IMR-90 (cell line): ENCODE measurements at regions not wholly inside any gene's neighbourhood (a gene's known extent, or its start where the extent isn't known, plus 50 kb on each side); places are given as distances from the start of the nearest gene placed in this dataset.

Source experiments
- ATAC-seq: fragments of 200-7000 bp; cut with Tn5 transposase; 2 replicates; pipeline ENCODE4 v1.9.1; 2020; ENCODE audit warnings: low read depth, mild to moderate bottlenecking, moderate library complexity
- BruUV-seq: library from RNA; stranded (reverse); fragments of 400-500 nt; replicated peaks from 2 replicates; lab custom pipeline; 2021; lab: Mats Ljungman, UMichigan
- CTCF ChIA-PET: fragments of 300-600 bp; formaldehyde crosslinking; extraction: SDS; loops from one replicate; lab custom pipeline; 2021; ENCODE audit warnings: antibody characterized with exemption; lab: Yijun Ruan, JAX
- POLR2A ChIA-PET: fragments of 300-600 bp; sonication (Branson Sonifier 250); formaldehyde crosslinking; loops from one replicate; lab custom pipeline; 2022; ENCODE audit warnings: antibody characterized with exemption; ENCODE audit not compliant: unreplicated experiment; lab: Charles Lee
- DNase-seq: peaks from one replicate; pipeline ENCODE4 v3.0.0; 2013
- H2AFZ ChIP-seq: replicated peaks from 2 replicates; pipeline ENCODE3; 2013; ENCODE audit warnings: low read length, mild to moderate bottlenecking; ENCODE audit not compliant: poor library complexity
- H2AK5ac ChIP-seq: 2 replicates; pipeline ENCODE4 v1.6.1; 2013; ENCODE audit warnings: low read depth, low read length, inconsistent platforms
- H2AK9ac ChIP-seq: replicated peaks from 2 replicates; pipeline ENCODE3; 2013; ENCODE audit warnings: mild to moderate bottlenecking, low read depth, low read length, moderate library complexity; ENCODE audit not compliant: poor library complexity
- H2BK120ac ChIP-seq: 2 replicates; pipeline ENCODE4 v1.6.1; 2013; ENCODE audit warnings: low read depth, low read length, inconsistent platforms
- H2BK15ac ChIP-seq: 3 replicates; pipeline ENCODE4 v1.6.1; 2013; ENCODE audit warnings: low read depth, low read length, inconsistent platforms
- H2BK20ac ChIP-seq: 2 replicates; pipeline ENCODE4 v1.6.1; 2013; ENCODE audit warnings: low read depth, mild to moderate bottlenecking, inconsistent platforms, low read length, moderate library complexity
- H2BK5ac ChIP-seq: 2 replicates; pipeline ENCODE4 v1.6.1; 2013; ENCODE audit warnings: mild to moderate bottlenecking, low read depth, low read length, inconsistent platforms; ENCODE audit not compliant: poor library complexity, severe bottlenecking
- H3K14ac ChIP-seq: replicated peaks from 2 replicates; pipeline ENCODE4 v1.6.1; 2013; ENCODE audit warnings: low read depth, low read length, inconsistent platforms
- H3K18ac ChIP-seq: 2 replicates; pipeline ENCODE4 v1.6.1; 2013; ENCODE audit warnings: low read depth, low read length, control low read depth
- H3K23ac ChIP-seq: 2 replicates; pipeline ENCODE4 v1.6.1; 2013; ENCODE audit warnings: low read depth, low read length, inconsistent platforms
- H3K27ac ChIP-seq: 2 replicates; pipeline ENCODE4 v1.5.1; 2013; ENCODE audit warnings: mild to moderate bottlenecking, control low read depth, low read length; ENCODE audit not compliant: insufficient read depth
- H3K27me3 ChIP-seq: 2 replicates; pipeline ENCODE4 v1.6.1; 2013; ENCODE audit warnings: low read length; ENCODE audit not compliant: control insufficient read depth, insufficient read depth
- H3K36me3 ChIP-seq: 2 replicates; pipeline ENCODE4 v1.6.1; 2013; ENCODE audit warnings: low read length, mixed read lengths; ENCODE audit not compliant: control insufficient read depth, insufficient read depth
- H3K4ac ChIP-seq: 2 replicates; pipeline ENCODE4 v1.6.1; 2013; ENCODE audit warnings: low read depth, low read length, inconsistent platforms
- H3K4me1 ChIP-seq: 2 replicates; pipeline ENCODE4 v1.6.1; 2013; ENCODE audit warnings: low read length, mixed read lengths; ENCODE audit not compliant: control insufficient read depth, insufficient read depth
- H3K4me2 ChIP-seq: 2 replicates; pipeline ENCODE4 v1.6.1; 2013; ENCODE audit warnings: low read depth, mild to moderate bottlenecking, control low read depth, low read length, moderate library complexity
- H3K4me3 ChIP-seq: 2 replicates; pipeline ENCODE4 v1.5.1; 2013; ENCODE audit warnings: low read depth, mild to moderate bottlenecking, control low read depth, low read length, moderate library complexity; ENCODE audit not compliant: insufficient read depth
- H3K56ac ChIP-seq: 2 replicates; pipeline ENCODE4 v1.6.1; 2013; ENCODE audit warnings: low read length, inconsistent platforms; ENCODE audit not compliant: insufficient read depth; ENCODE audit errors: extremely low read depth
- H3K79me1 ChIP-seq, 2 experiments: 2 replicates each; pipeline ENCODE4 v1.6.1; 2013; ENCODE audit warnings: low read length in 2 of 2, inconsistent platforms in 1 of 2, low read depth in 1 of 2
- H3K9ac ChIP-seq: 2 replicates; pipeline ENCODE4 v1.6.1; 2013; ENCODE audit warnings: low read depth, low read length, control low read depth
- H3K9me1 ChIP-seq: 2 replicates; pipeline ENCODE4 v1.6.1; 2013; ENCODE audit warnings: low read length, inconsistent platforms; ENCODE audit not compliant: insufficient read depth
- H3K9me3 ChIP-seq: 2 replicates; pipeline ENCODE4 v1.6.1; 2013; ENCODE audit warnings: low read length; ENCODE audit not compliant: control insufficient read depth, insufficient read depth
- H4K20me1 ChIP-seq: 2 replicates; pipeline ENCODE4 v1.6.1; 2013; ENCODE audit warnings: low read length, inconsistent platforms; ENCODE audit not compliant: insufficient read depth
- H4K5ac ChIP-seq: 2 replicates; pipeline ENCODE4 v1.6.1; 2013; ENCODE audit warnings: mild to moderate bottlenecking, low read depth, low read length, control low read depth
- H4K8ac ChIP-seq, 2 experiments: 2 replicates each; pipeline ENCODE4 v1.6.1; 2013; ENCODE audit warnings: low read depth in 2 of 2, low read length in 2 of 2, control low read depth in 1 of 2, inconsistent platforms in 1 of 2
- H4K91ac ChIP-seq: 2 replicates; pipeline ENCODE4 v1.6.1; 2013; ENCODE audit warnings: low read depth, low read length, inconsistent platforms; ENCODE audit not compliant: insufficient read depth
- BHLHE40 ChIP-seq: fragments of 150-350 bp; IDR thresholded peaks from 2 replicates; pipeline ENCODE4 v1.6.1; 2016; ENCODE audit warnings: mild to moderate bottlenecking, low read depth, low read length
- CEBPB ChIP-seq: IDR thresholded peaks from 2 replicates; pipeline ENCODE4 v1.6.1; 2012; ENCODE audit warnings: low read depth, low read length, improper control_type of control experiment
- CHD1 ChIP-seq: IDR thresholded peaks from 2 replicates; pipeline ENCODE4 v1.6.1; 2012; ENCODE audit warnings: low read depth, low read length, improper control_type of control experiment
- CTCF ChIP-seq: conservative IDR thresholded peaks from 2 replicates; pipeline ENCODE4 v1.5.1; 2012; ENCODE audit warnings: mild to moderate bottlenecking, low read depth, low read length, improper control_type of control experiment
- ELK1 ChIP-seq: fragments of 150-350 bp; IDR thresholded peaks from 2 replicates; pipeline ENCODE4 v1.6.1; 2016; ENCODE audit warnings: low read depth, mild to moderate bottlenecking, low read length, moderate library complexity, borderline replicate concordance
- FOS ChIP-seq: fragments of 150-350 bp; IDR thresholded peaks from 2 replicates; pipeline ENCODE4 v1.6.1; 2016; ENCODE audit warnings: low read depth, low read length
- MAFK ChIP-seq: IDR thresholded peaks from 2 replicates; pipeline ENCODE4 v1.6.1; 2012; ENCODE audit warnings: low read depth, low read length, improper control_type of control experiment
- MAZ ChIP-seq: IDR thresholded peaks from 2 replicates; pipeline ENCODE4 v1.6.1; 2012; ENCODE audit warnings: low read depth, mild to moderate bottlenecking, low read length, improper control_type of control experiment, moderate library complexity, borderline replicate concordance
- MXI1 ChIP-seq: IDR thresholded peaks from 2 replicates; pipeline ENCODE4 v1.6.1; 2012; ENCODE audit warnings: low read depth, mild to moderate bottlenecking, low read length, moderate library complexity, borderline replicate concordance
- NFE2L2 ChIP-seq: fragments of 150-350 bp; IDR thresholded peaks from 2 replicates; pipeline ENCODE4 v1.6.1; 2016; ENCODE audit warnings: low read depth, mild to moderate bottlenecking, low read length
- POLR2A ChIP-seq: IDR thresholded peaks from 2 replicates; pipeline ENCODE4 v1.6.1; 2012; ENCODE audit warnings: mild to moderate bottlenecking, low read depth, low read length
- RAD21 ChIP-seq: IDR thresholded peaks from 2 replicates; pipeline ENCODE4 v1.6.1; 2012; ENCODE audit warnings: low read length, improper control_type of control experiment
- RCOR1 ChIP-seq: IDR thresholded peaks from 2 replicates; pipeline ENCODE4 v1.6.1; 2012; ENCODE audit warnings: mild to moderate bottlenecking, low read length, improper control_type of control experiment; ENCODE audit not compliant: insufficient replicate concordance
- RFX5 ChIP-seq: IDR thresholded peaks from 2 replicates; pipeline ENCODE4 v1.8.0; 2012; ENCODE audit warnings: low read depth, mild to moderate bottlenecking, low read length, moderate library complexity
- SMC3 ChIP-seq: fragments of 150-350 bp; IDR thresholded peaks from 2 replicates; pipeline ENCODE4 v1.6.1; 2016; ENCODE audit warnings: low read depth, mild to moderate bottlenecking, antibody characterized with exemption, low read length, moderate library complexity
- USF2 ChIP-seq: fragments of 150-350 bp; IDR thresholded peaks from 2 replicates; pipeline ENCODE4 v1.6.1; 2017; ENCODE audit warnings: mild to moderate bottlenecking, antibody characterized with exemption, low read length, low read depth
- WGBS, 2 experiments: methylation state at CpG; one replicate each; pipeline versions ENCODE4 v1.1.5 to v1.1.7; 2013; ENCODE audit warnings: missing lambda C conversion rate in 2 of 2; ENCODE audit not compliant: insufficient read length in 1 of 2; ENCODE audit errors: extremely low coverage in 2 of 2; 5-methylcytosine and 5-hydroxymethylcytosine counted together
- dilution Hi-C: fragments of 300-500 bp; cut with HindIII; formaldehyde crosslinking; loops from one replicate; pipeline ENCODE4 v1.14.3; 2018; ENCODE audit warnings: low sequenced_read_pairs; ENCODE audit not compliant: unreplicated experiment
- in situ Hi-C: fragments of 300-500 bp; cut with MboI; formaldehyde crosslinking; loops from 3 replicates; pipeline ENCODE4 v1.14.3; 2019; ENCODE audit warnings: low sequenced_read_pairs, inconsistent platforms, mixed read lengths
- intact Hi-C: fragments of 100-400 bp; cut with micrococcal nuclease; formaldehyde crosslinking; loops from 2 replicates; pipeline ENCODE4 v1.10.0; 2022

- dilution Hi-C loops (no loop called here), in situ Hi-C loops (no loop called here), intact Hi-C loops (no loop called here)
- Histone ChIP-seq H3K56ac (no peak overlapping the region), H3K4ac (no peak overlapping the region), H3K4me2 (no peak overlapping the region), H3K27me3 (peaks cover 9% of the 10 kb centered on the region), H3K18ac (no peak overlapping the region), H4K8ac (no peak overlapping the region), H3K9me1 (no peaks in the 10 kb centered on the region), H2BK15ac (no peak overlapping the region), H2AFZ (no peak overlapping the region), H3K9me3 (no peaks in the 10 kb centered on the region), H2AK5ac (no peak overlapping the region), H3K14ac (no peak overlapping the region), H4K20me1 (no peaks in the 10 kb centered on the region), H2BK5ac (no peak overlapping the region), H2AK9ac (no peak overlapping the region), H2BK20ac (no peak overlapping the region), H2BK120ac (no peak overlapping the region), H3K27ac (no peak overlapping the region), H3K9ac (no peak overlapping the region), H3K4me3 (no peak overlapping the region), H3K4me1 (no peaks in the 10 kb centered on the region), H4K5ac (no peak overlapping the region), H3K36me3 (no peaks in the 10 kb centered on the region), H4K91ac (no peak overlapping the region), H3K23ac (no peak overlapping the region), H3K79me1 (no peaks in the 10 kb centered on the region)
- TF ChIP-seq RFX5 (no peak), POLR2A (no peak), ELK1 (no peak), CEBPB (no peak), CHD1 (no peak), SMC3 (no peak), RCOR1 (no peak), MAZ (no peak), USF2 (no peak), NFE2L2 (no peak), CTCF (no peak), MAFK (no peak), BHLHE40 (no peak), FOS (no peak), RAD21 (no peak), MXI1 (no peak)
- ChIA-PET POLR2A (no interaction called here), CTCF (no interaction called here)
- WGBS, 2 experiments, result 20% methylated on average over 1 of the region's 4 CpGs; no CpG with 5 or more reads in 1 of the 2 experiments
- ATAC-seq (no peak), DNase-seq (no peak)
- BruUV-seq, result no TSS peak
Measured at GRCh38 chr2:219857751-219858150, 230.3 kb downstream of the SLC4A3 start.
